Endothelial cell (in vitro differentiated cells): ENCODE measurements at regions not wholly inside any gene's neighbourhood (a gene's known extent, or its start where the extent isn't known, plus 50 kb on each side); places are given as distances from the start of the nearest gene placed in this dataset.

Experiments
- DNase-seq: peaks from one replicate; pipeline ENCODE4 v3.0.0; 2021; ENCODE audit warnings: low spot score
- H3K27ac Mint-ChIP-seq: one replicate; pipeline ENCODE4 v1.8.0; 2021; ENCODE audit warnings: mixed read lengths, inconsistent platforms; ENCODE audit not compliant: unreplicated experiment
- H3K27me3 Mint-ChIP-seq: one replicate; pipeline ENCODE4 v1.8.0; 2021; ENCODE audit warnings: mild to moderate bottlenecking, moderate library complexity, mixed read lengths, inconsistent platforms; ENCODE audit not compliant: unreplicated experiment
- H3K36me3 Mint-ChIP-seq: one replicate; pipeline ENCODE4 v1.8.0; 2021; ENCODE audit warnings: mild to moderate bottlenecking, low read depth, mixed read lengths, inconsistent platforms; ENCODE audit not compliant: unreplicated experiment
- H3K4me1 Mint-ChIP-seq: one replicate; pipeline ENCODE4 v1.8.0; 2021; ENCODE audit warnings: mild to moderate bottlenecking, mixed read lengths, inconsistent platforms; ENCODE audit not compliant: unreplicated experiment
- H3K4me3 Mint-ChIP-seq: one replicate; pipeline ENCODE4 v1.8.0; 2021; ENCODE audit warnings: mild to moderate bottlenecking, mixed read lengths, inconsistent platforms; ENCODE audit not compliant: unreplicated experiment
- H3K9me3 Mint-ChIP-seq: one replicate; pipeline ENCODE4 v1.8.0; 2021; ENCODE audit warnings: mixed read lengths, inconsistent platforms; ENCODE audit not compliant: unreplicated experiment
- TF ChIP-seq, protein P1 (sequence below): fragments of 200-600 bp; sonication (generic); IDR thresholded peaks from one replicate; pipeline ENCODE4 v1.5.0; 2021; ENCODE audit warnings: antibody characterized with exemption; ENCODE audit not compliant: unreplicated experiment

DNA sequence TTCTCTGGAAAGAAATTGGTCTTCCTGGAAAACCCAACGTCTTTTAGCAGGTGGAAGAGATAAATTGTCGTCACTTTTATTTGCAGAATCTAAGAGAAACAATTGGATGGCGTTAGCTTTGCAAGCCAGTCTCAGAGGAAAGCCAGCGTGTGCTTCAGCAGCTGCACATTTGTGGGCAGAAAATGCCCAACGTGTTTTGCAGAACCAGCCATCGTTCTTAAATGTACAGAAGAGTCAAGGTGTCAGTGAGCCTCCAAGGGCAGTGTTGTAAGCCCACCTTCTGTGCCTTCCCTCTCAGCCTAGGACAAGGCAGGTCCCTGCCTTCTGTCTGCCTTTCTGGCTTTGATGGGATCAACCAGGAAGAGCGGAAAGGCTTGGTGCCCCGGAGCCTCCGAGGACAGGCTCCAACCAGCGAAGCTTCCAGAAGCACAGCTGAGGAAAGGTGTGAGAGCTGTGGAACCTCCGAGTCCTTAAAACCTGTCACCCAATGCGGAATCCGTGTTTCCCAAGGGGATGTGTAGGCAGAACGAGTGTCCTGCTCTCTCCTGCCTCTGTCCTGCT lies 116.0 kb upstream of the IRX2 start:
- no peak for DNase-seq
- H3K36me3 Mint-ChIP-seq = no peaks in the 10 kb centered on the region
- TF ChIP-seq, protein P1, sequence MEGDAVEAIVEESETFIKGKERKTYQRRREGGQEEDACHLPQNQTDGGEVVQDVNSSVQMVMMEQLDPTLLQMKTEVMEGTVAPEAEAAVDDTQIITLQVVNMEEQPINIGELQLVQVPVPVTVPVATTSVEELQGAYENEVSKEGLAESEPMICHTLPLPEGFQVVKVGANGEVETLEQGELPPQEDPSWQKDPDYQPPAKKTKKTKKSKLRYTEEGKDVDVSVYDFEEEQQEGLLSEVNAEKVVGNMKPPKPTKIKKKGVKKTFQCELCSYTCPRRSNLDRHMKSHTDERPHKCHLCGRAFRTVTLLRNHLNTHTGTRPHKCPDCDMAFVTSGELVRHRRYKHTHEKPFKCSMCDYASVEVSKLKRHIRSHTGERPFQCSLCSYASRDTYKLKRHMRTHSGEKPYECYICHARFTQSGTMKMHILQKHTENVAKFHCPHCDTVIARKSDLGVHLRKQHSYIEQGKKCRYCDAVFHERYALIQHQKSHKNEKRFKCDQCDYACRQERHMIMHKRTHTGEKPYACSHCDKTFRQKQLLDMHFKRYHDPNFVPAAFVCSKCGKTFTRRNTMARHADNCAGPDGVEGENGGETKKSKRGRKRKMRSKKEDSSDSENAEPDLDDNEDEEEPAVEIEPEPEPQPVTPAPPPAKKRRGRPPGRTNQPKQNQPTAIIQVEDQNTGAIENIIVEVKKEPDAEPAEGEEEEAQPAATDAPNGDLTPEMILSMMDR = no peak
- peaks cover 5% of the 10 kb centered on the region for H3K9me3 Mint-ChIP-seq
- no peaks in the 10 kb centered on the region for H3K4me1 Mint-ChIP-seq
- H3K27ac Mint-ChIP-seq = no peak overlapping the region
- H3K4me3 Mint-ChIP-seq = no peak overlapping the region
- peaks cover 2% of the 10 kb centered on the region for H3K27me3 Mint-ChIP-seq

DNA sequence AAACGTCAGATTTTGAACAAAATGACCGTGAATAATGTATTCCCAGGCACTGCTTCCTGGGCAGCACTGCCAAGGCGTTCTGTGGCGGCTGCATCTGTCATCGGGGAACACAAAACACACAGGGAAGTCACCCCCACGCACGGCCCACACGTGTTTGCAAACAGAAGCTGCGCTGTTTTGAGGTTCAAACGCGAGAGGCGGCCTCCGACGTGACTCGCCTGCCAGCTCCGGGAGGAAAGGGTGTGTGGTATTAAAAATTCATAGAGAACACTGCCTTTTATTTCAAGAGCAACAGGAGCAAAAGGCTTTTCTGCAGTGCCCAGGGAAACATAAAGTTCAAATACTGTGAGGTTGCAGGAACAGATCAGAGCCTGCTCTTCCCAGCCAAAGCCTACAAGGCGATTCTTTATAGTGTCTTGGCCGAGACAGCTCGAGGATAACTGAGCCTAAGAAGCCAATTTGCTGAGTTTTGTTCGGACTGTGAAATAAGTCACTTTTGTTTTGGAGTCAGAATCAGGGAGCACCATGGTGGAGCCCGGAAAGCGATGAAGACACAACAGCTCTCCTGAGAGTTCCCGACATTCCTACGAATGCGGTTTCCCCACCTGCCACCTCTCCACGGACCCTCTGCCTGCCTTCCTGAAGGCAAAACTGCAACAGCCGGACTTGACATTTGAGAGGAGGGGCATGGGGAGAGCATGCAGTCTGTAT lies 115.3 kb upstream of the IRX2 start:
- no peak overlapping the region for H3K27ac Mint-ChIP-seq
- H3K36me3 Mint-ChIP-seq = peaks cover 4% of the 10 kb centered on the region
- peaks cover 5% of the 10 kb centered on the region for H3K27me3 Mint-ChIP-seq
- no peak overlapping the region for H3K4me3 Mint-ChIP-seq
- no peaks in the 10 kb centered on the region for H3K4me1 Mint-ChIP-seq
- no peak for DNase-seq
- TF ChIP-seq, protein P1 = no peak
- H3K9me3 Mint-ChIP-seq = peaks cover 5% of the 10 kb centered on the region

DNA sequence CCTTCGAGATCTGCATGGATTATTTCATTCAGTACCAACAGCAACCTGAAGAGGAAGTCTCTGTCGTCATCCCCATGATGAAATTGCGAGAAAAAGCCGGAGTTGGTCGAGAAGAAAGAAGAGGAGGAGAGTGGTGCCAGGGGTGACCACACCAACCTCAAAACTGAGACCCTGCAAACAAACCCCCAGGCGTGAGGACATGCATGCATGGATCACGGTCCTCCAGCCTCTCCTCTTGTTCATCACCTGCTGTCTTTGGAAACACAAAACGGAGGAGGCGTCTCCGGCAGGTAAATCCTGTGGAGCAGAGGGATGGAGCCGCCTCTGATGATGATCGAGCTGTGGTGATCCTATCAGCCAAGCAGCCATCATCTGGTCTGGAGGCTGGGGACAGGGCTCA lies 114.4 kb upstream of the IRX2 start:
- TF ChIP-seq, protein P1 = no peak
- Mint-ChIP-seq H3K4me1 (no peaks in the 10 kb centered on the region), H3K27me3 (peaks cover 5% of the 10 kb centered on the region), H3K4me3 (no peak overlapping the region), H3K27ac (no peak overlapping the region), H3K9me3 (peaks cover 5% of the 10 kb centered on the region), H3K36me3 (peaks cover 4% of the 10 kb centered on the region)
- no peak for DNase-seq

DNA sequence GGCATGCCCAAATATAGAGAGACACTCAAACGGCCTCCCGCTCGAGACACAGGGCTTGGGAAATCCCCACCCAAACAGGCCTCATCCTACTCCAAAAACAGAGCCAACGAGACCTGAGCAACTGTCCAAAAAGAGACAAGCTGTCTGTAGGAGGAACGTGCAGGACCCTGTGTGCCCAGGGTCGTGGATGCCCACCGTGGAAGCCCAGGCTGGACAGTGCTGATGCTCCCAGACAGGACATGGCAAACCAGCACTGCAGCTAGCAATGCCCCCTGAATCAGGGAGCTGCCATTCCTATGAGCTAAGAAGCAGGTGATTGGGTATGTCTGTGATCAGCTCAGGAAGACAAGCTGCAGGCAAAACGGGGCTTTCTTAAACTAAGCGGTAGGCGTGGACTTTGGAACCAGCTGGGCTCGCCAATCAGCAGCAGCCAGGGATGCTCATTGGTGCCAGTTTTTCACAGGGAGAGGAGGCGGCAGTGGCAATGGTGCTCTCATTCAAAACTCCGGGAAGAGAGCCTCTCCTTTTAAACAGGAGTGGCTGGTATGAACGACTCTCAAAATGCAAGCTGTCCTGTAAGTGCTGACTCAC lies 113.1 kb upstream of the IRX2 start:
- no peaks in the 10 kb centered on the region for H3K4me1 Mint-ChIP-seq
- TF ChIP-seq, protein P1 = no peak
- DNase-seq = no peak
- no peak overlapping the region for H3K27ac Mint-ChIP-seq
- H3K9me3 Mint-ChIP-seq = peaks cover 5% of the 10 kb centered on the region
- no peak overlapping the region for H3K4me3 Mint-ChIP-seq
- peaks cover 5% of the 10 kb centered on the region for H3K27me3 Mint-ChIP-seq
- H3K36me3 Mint-ChIP-seq = peaks cover 4% of the 10 kb centered on the region
